Astrocyte (in vitro differentiated cells and primary cell): ENCODE measurements at regions not wholly inside any gene's neighbourhood (a gene's known extent, or its start where the extent isn't known, plus 50 kb on each side); places are given as distances from the start of the nearest gene placed in this dataset.
A peak's percentile ranks its signal among the peaks of the same experiment; 100 is the strongest.

Experiments
- DNase-seq: peaks from one replicate; pipeline ENCODE4 v3.0.0-alpha.2; 2010; ENCODE audit warnings: low read depth
- FAIRE-seq: peaks from 2 replicates; lab custom pipeline; 2011; peaks lifted over from hg19 to GRCh38; lab: Jason Lieb, UNC
- H2AFZ ChIP-seq: 2 replicates; pipeline ENCODE4 v1.6.0; 2012; ENCODE audit warnings: low read depth, low read length, inconsistent platforms
- H3K27ac ChIP-seq: 2 replicates; pipeline ENCODE4 v1.5.1; 2011; ENCODE audit warnings: low read depth, low read length, inconsistent platforms
- H3K27me3 ChIP-seq: 2 replicates; pipeline ENCODE4 v1.6.0; 2011; ENCODE audit warnings: low read length, inconsistent platforms; ENCODE audit not compliant: insufficient read depth
- H3K36me3 ChIP-seq: 2 replicates; pipeline ENCODE4 v1.5.1; 2011; ENCODE audit warnings: low read length, inconsistent platforms; ENCODE audit not compliant: insufficient read depth
- H3K4me1 ChIP-seq: 2 replicates; pipeline ENCODE4 v1.5.1; 2011; ENCODE audit warnings: low read length, inconsistent platforms; ENCODE audit not compliant: insufficient read depth
- H3K4me2 ChIP-seq: 2 replicates; pipeline ENCODE4 v1.6.0; 2012; ENCODE audit warnings: low read length, inconsistent platforms
- H3K4me3 ChIP-seq: 2 replicates; pipeline ENCODE4 v1.5.1; 2011; ENCODE audit warnings: low read depth, mild to moderate bottlenecking, low read length, inconsistent platforms; ENCODE audit not compliant: insufficient read depth
- H3K79me2 ChIP-seq: 2 replicates; pipeline ENCODE4 v1.6.0; 2012; ENCODE audit warnings: mild to moderate bottlenecking, low read length, inconsistent platforms; ENCODE audit not compliant: insufficient read depth
- H3K9ac ChIP-seq: 2 replicates; pipeline ENCODE4 v1.6.0; 2012; ENCODE audit warnings: mild to moderate bottlenecking, low read length, inconsistent platforms
- H3K9me3 ChIP-seq: 2 replicates; pipeline ENCODE4 v1.5.1; 2012; ENCODE audit warnings: low read depth, mild to moderate bottlenecking, low read length, inconsistent platforms; ENCODE audit not compliant: insufficient read depth
- H4K20me1 ChIP-seq: 2 replicates; pipeline ENCODE4 v1.6.0; 2012; ENCODE audit warnings: low read length, inconsistent platforms; ENCODE audit not compliant: insufficient read depth
- H3K27ac Mint-ChIP-seq: one replicate; pipeline ENCODE4 v1.8.0; 2021; ENCODE audit warnings: mild to moderate bottlenecking, mixed read lengths; ENCODE audit not compliant: unreplicated experiment
- H3K27me3 Mint-ChIP-seq: one replicate; pipeline ENCODE4 v1.8.0; 2021; ENCODE audit warnings: low read depth, mixed read lengths; ENCODE audit not compliant: unreplicated experiment
- H3K36me3 Mint-ChIP-seq: one replicate; pipeline ENCODE4 v1.8.0; 2021; ENCODE audit warnings: low read depth, mixed read lengths; ENCODE audit not compliant: unreplicated experiment
- H3K4me1 Mint-ChIP-seq: one replicate; pipeline ENCODE4 v1.8.0; 2021; ENCODE audit warnings: low read depth, mixed read lengths; ENCODE audit not compliant: unreplicated experiment
- H3K4me3 Mint-ChIP-seq: one replicate; pipeline ENCODE4 v1.8.0; 2021; ENCODE audit warnings: mild to moderate bottlenecking, moderate library complexity, mixed read lengths; ENCODE audit not compliant: unreplicated experiment
- H3K9me3 Mint-ChIP-seq: one replicate; pipeline ENCODE4 v1.8.0; 2021; ENCODE audit warnings: mild to moderate bottlenecking, mixed read lengths; ENCODE audit not compliant: unreplicated experiment
- EZH2 ChIP-seq: IDR thresholded peaks from 2 replicates; pipeline ENCODE4 v1.6.1; 2012; ENCODE audit warnings: mild to moderate bottlenecking, low read length, inconsistent platforms; ENCODE audit not compliant: insufficient read depth
- TF ChIP-seq, protein P1 (sequence below): IDR thresholded peaks from 2 replicates; pipeline ENCODE4 v1.5.1; 2011; ENCODE audit warnings: low read depth, mild to moderate bottlenecking, inconsistent platforms, low read length, moderate library complexity; ENCODE audit not compliant: insufficient read depth

- Histone ChIP-seq H3K36me3 (no peaks in the 10 kb centered on the region), H3K4me3 (no peak overlapping the region), H3K4me1 (peaks cover 56% of the 10 kb centered on the region), H3K27ac (peak overlapping the region; percentile 83), H3K9me3 (no peaks in the 10 kb centered on the region), H3K79me2 (no peaks in the 10 kb centered on the region), H2AFZ (peak overlapping the region; percentile 31), H3K4me2 (peak overlapping the region; percentile 71), H4K20me1 (no peaks in the 10 kb centered on the region), H3K9ac (peak overlapping the region; percentile 65), H3K27me3 (no peaks in the 10 kb centered on the region)
- peaks cover 2% of the 10 kb centered on the region for H3K4me1 Mint-ChIP-seq
- no peaks in the 10 kb centered on the region for H3K36me3 Mint-ChIP-seq
- no peak overlapping the region for H3K27ac Mint-ChIP-seq
- FAIRE-seq (peak; percentile 73), DNase-seq (peak; percentile 77)
- no peak for TF ChIP-seq EZH2
- TF ChIP-seq, protein P1, sequence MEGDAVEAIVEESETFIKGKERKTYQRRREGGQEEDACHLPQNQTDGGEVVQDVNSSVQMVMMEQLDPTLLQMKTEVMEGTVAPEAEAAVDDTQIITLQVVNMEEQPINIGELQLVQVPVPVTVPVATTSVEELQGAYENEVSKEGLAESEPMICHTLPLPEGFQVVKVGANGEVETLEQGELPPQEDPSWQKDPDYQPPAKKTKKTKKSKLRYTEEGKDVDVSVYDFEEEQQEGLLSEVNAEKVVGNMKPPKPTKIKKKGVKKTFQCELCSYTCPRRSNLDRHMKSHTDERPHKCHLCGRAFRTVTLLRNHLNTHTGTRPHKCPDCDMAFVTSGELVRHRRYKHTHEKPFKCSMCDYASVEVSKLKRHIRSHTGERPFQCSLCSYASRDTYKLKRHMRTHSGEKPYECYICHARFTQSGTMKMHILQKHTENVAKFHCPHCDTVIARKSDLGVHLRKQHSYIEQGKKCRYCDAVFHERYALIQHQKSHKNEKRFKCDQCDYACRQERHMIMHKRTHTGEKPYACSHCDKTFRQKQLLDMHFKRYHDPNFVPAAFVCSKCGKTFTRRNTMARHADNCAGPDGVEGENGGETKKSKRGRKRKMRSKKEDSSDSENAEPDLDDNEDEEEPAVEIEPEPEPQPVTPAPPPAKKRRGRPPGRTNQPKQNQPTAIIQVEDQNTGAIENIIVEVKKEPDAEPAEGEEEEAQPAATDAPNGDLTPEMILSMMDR = no peak
- H3K9me3 Mint-ChIP-seq = peaks cover under 1% of the 10 kb centered on the region
- no peak overlapping the region for H3K4me3 Mint-ChIP-seq
- peaks cover 3% of the 10 kb centered on the region for H3K27me3 Mint-ChIP-seq
These were observed 63.7 kb upstream of the HHIP start for GRCh38 chr4:144582105-144582850.

- H3K27me3 Mint-ChIP-seq = peaks cover 3% of the 10 kb centered on the region
- TF ChIP-seq EZH2 = no peak
- TF ChIP-seq, protein P1 = no peak
- no peaks in the 10 kb centered on the region for H3K36me3 Mint-ChIP-seq
- Histone ChIP-seq H3K79me2 (no peaks in the 10 kb centered on the region), H3K4me3 (no peak overlapping the region), H3K4me1 (peaks cover 56% of the 10 kb centered on the region), H4K20me1 (no peaks in the 10 kb centered on the region), H3K27ac (peak overlapping the region; percentile 83), H3K27me3 (no peaks in the 10 kb centered on the region), H3K9me3 (no peaks in the 10 kb centered on the region), H3K9ac (peak overlapping the region; percentile 65), H3K4me2 (peak overlapping the region; percentile 71), H3K36me3 (no peaks in the 10 kb centered on the region), H2AFZ (peak overlapping the region; percentile 31)
- peaks cover 2% of the 10 kb centered on the region for H3K4me1 Mint-ChIP-seq
- H3K9me3 Mint-ChIP-seq = peaks cover 3% of the 10 kb centered on the region
- no peak overlapping the region for H3K4me3 Mint-ChIP-seq
- DNase-seq = peak; percentile 20
- H3K27ac Mint-ChIP-seq = no peak overlapping the region
- peak; percentile 58 for FAIRE-seq
These were observed 63.0 kb upstream of the HHIP start for GRCh38 chr4:144582975-144583374.

DNA sequence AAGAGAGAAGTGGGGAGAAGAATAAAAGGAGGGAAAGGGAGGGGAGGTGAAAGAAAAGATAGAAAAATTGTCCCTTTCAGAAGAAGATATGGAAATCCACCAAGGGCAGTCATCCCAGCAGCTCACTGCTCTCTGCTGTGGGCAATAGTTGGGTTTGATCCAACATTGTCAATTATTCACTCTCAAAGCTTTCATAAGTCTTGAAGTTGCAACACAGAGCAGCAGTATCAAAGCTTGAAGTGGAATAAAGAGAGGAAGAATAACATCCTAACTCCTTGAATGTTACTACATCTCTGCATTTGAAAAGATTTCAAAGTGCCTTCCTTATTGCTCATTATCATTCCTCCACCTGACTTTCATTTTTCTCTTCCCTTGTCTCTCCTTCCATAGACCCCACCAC is 62.3 kb upstream of the HHIP start:
- Histone ChIP-seq H4K20me1 (no peaks in the 10 kb centered on the region), H3K4me1 (peaks cover 49% of the 10 kb centered on the region), H3K4me2 (peak overlapping the region; percentile 28), H3K36me3 (no peaks in the 10 kb centered on the region), H3K27me3 (no peaks in the 10 kb centered on the region), H3K79me2 (no peaks in the 10 kb centered on the region), H3K4me3 (no peak overlapping the region), H3K27ac (peak overlapping the region; percentile 83), H3K9me3 (no peaks in the 10 kb centered on the region), H3K9ac (peak overlapping the region; percentile 19), H2AFZ (no peak overlapping the region)
- Mint-ChIP-seq H3K36me3 (no peaks in the 10 kb centered on the region), H3K27me3 (peaks cover 3% of the 10 kb centered on the region), H3K9me3 (peaks cover 3% of the 10 kb centered on the region), H3K4me1 (peaks cover 2% of the 10 kb centered on the region), H3K4me3 (no peak overlapping the region), H3K27ac (no peak overlapping the region)
- TF ChIP-seq, protein P1 = no peak
- TF ChIP-seq EZH2 = no peak
- DNase-seq (peak; percentile 37), FAIRE-seq (peak; percentile 71)
